Activated naive CD8-positive, alpha-beta T cell (primary cell): ENCODE measurements at regions not wholly inside any gene's neighbourhood (a gene's known extent, or its start where the extent isn't known, plus 50 kb on each side); places are given as distances from the start of the nearest gene placed in this dataset.
A peak's percentile ranks its signal among the peaks of the same experiment; 100 is the strongest.
"Not testable (repeated sequence)": the region's sequence is repeated elsewhere in the genome, so short reads cannot be mapped to it uniquely, and the experiment has no call there.

Experiments
- H3K27ac Mint-ChIP-seq: one replicate; pipeline ENCODE4 v1.8.0; 2021; ENCODE audit warnings: mixed read lengths
- H3K27me3 Mint-ChIP-seq: one replicate; pipeline ENCODE4 v1.8.0; 2021; ENCODE audit warnings: mixed read lengths
- H3K36me3 Mint-ChIP-seq: one replicate; pipeline ENCODE4 v1.8.0; 2021; ENCODE audit warnings: mixed read lengths
- H3K4me1 Mint-ChIP-seq: one replicate; pipeline ENCODE4 v1.8.0; 2021; ENCODE audit warnings: low read depth, mixed read lengths
- H3K4me3 Mint-ChIP-seq: one replicate; pipeline ENCODE4 v1.8.0; 2021; ENCODE audit warnings: mild to moderate bottlenecking, mixed read lengths
- H3K9me3 Mint-ChIP-seq: one replicate; pipeline ENCODE4 v1.8.0; 2021; ENCODE audit warnings: low read depth, mixed read lengths

GRCh38 chr5:126677121-126677520 lies 76.4 kb downstream of the PHAX start:
- no peaks in the 10 kb centered on the region for H3K9me3 Mint-ChIP-seq
- no peak overlapping the region for H3K4me3 Mint-ChIP-seq
- no peaks in the 10 kb centered on the region for H3K36me3 Mint-ChIP-seq
- H3K27me3 Mint-ChIP-seq = no peaks in the 10 kb centered on the region
- H3K27ac Mint-ChIP-seq = no peak overlapping the region
- H3K4me1 Mint-ChIP-seq = peaks cover 3% of the 10 kb centered on the region

GRCh38 chr5:126680191-126680817 lies 79.6 kb downstream of the PHAX start:
- Mint-ChIP-seq H3K9me3 (no peaks in the 10 kb centered on the region), H3K36me3 (no peaks in the 10 kb centered on the region), H3K4me3 (no peak overlapping the region), H3K27ac (no peak overlapping the region), H3K4me1 (peaks cover 14% of the 10 kb centered on the region), H3K27me3 (no peaks in the 10 kb centered on the region)

- not testable (repeated sequence) for H3K36me3 Mint-ChIP-seq, H3K4me3 Mint-ChIP-seq, H3K27me3 Mint-ChIP-seq, H3K9me3 Mint-ChIP-seq, H3K27ac Mint-ChIP-seq
- H3K4me1 Mint-ChIP-seq = peaks cover 14% of the 10 kb centered on the region
These were observed 80.6 kb downstream of the PHAX start for GRCh38 chr5:126681314-126681713.

- peaks cover 13% of the 10 kb centered on the region for H3K4me1 Mint-ChIP-seq
These were observed 81.2 kb downstream of the PHAX start for GRCh38 chr5:126681970-126682369.

GRCh38 chr5:126682856-126683255 lies 82.1 kb downstream of the PHAX start:
- Mint-ChIP-seq H3K27ac (no peak overlapping the region), H3K27me3 (no peaks in the 10 kb centered on the region)

More at GRCh38 chr5:126681970-126682369, 81.2 kb downstream of the PHAX start:
- Mint-ChIP-seq H3K9me3 (no peaks in the 10 kb centered on the region), H3K27me3 (no peaks in the 10 kb centered on the region), H3K27ac (no peak overlapping the region), H3K4me3 (no peak overlapping the region), H3K36me3 (no peaks in the 10 kb centered on the region)

GRCh38 chr5:126683912-126684311 lies 83.2 kb downstream of the PHAX start:
- H3K27ac Mint-ChIP-seq = no peak overlapping the region
- no peaks in the 10 kb centered on the region for H3K36me3 Mint-ChIP-seq
- no peak overlapping the region for H3K4me3 Mint-ChIP-seq
- no peaks in the 10 kb centered on the region for H3K9me3 Mint-ChIP-seq
- peaks cover 13% of the 10 kb centered on the region for H3K4me1 Mint-ChIP-seq
- H3K27me3 Mint-ChIP-seq = no peaks in the 10 kb centered on the region

More at GRCh38 chr5:126682856-126683255, 82.1 kb downstream of the PHAX start:
- Mint-ChIP-seq H3K4me3 (no peak overlapping the region), H3K36me3 (no peaks in the 10 kb centered on the region), H3K4me1 (peaks cover 13% of the 10 kb centered on the region), H3K9me3 (no peaks in the 10 kb centered on the region)

GRCh38 chr5:126684656-126685442 lies 84.1 kb downstream of the PHAX start:
- H3K27ac Mint-ChIP-seq = peak overlapping the region; percentile 90
- not testable (repeated sequence) for H3K36me3 Mint-ChIP-seq, H3K9me3 Mint-ChIP-seq, H3K27me3 Mint-ChIP-seq
- peaks cover 20% of the 10 kb centered on the region for H3K4me1 Mint-ChIP-seq
- peak overlapping the region; percentile 56 for H3K4me3 Mint-ChIP-seq

GRCh38 chr5:126686451-126687126 lies 85.8 kb downstream of the PHAX start:
- Mint-ChIP-seq H3K27ac (no peak overlapping the region), H3K27me3 (no peaks in the 10 kb centered on the region), H3K4me1 (peaks cover 20% of the 10 kb centered on the region), H3K4me3 (no peak overlapping the region), H3K36me3 (no peaks in the 10 kb centered on the region), H3K9me3 (no peaks in the 10 kb centered on the region)

GRCh38 chr5:126692971-126693370 lies 84.0 kb upstream of the LMNB1 start:
- Mint-ChIP-seq H3K9me3 (no peaks in the 10 kb centered on the region), H3K4me1 (peaks cover 13% of the 10 kb centered on the region), H3K4me3 (no peak overlapping the region), H3K27ac (no peak overlapping the region), H3K36me3 (no peaks in the 10 kb centered on the region), H3K27me3 (no peaks in the 10 kb centered on the region)

- H3K27ac Mint-ChIP-seq = no peak overlapping the region
- H3K9me3 Mint-ChIP-seq = no peaks in the 10 kb centered on the region
- H3K4me1 Mint-ChIP-seq = peaks cover 13% of the 10 kb centered on the region
- no peaks in the 10 kb centered on the region for H3K27me3 Mint-ChIP-seq
- H3K4me3 Mint-ChIP-seq = no peak overlapping the region
- no peaks in the 10 kb centered on the region for H3K36me3 Mint-ChIP-seq
These were observed 83.1 kb upstream of the LMNB1 start for GRCh38 chr5:126693806-126694205.

GRCh38 chr5:126694403-126694802 lies 82.5 kb upstream of the LMNB1 start:
- H3K27ac Mint-ChIP-seq = no peak overlapping the region
- no peak overlapping the region for H3K4me3 Mint-ChIP-seq

GRCh38 chr5:126695091-126695490 lies 81.8 kb upstream of the LMNB1 start:
- Mint-ChIP-seq H3K4me1 (peaks cover 7% of the 10 kb centered on the region), H3K27me3 (no peaks in the 10 kb centered on the region), H3K9me3 (no peaks in the 10 kb centered on the region), H3K36me3 (no peaks in the 10 kb centered on the region), H3K27ac (no peak overlapping the region), H3K4me3 (no peak overlapping the region)

More at GRCh38 chr5:126694403-126694802, 82.5 kb upstream of the LMNB1 start:
- Mint-ChIP-seq H3K4me1 (peaks cover 9% of the 10 kb centered on the region), H3K36me3 (no peaks in the 10 kb centered on the region), H3K9me3 (no peaks in the 10 kb centered on the region), H3K27me3 (no peaks in the 10 kb centered on the region)

GRCh38 chr5:126707080-126707479 lies 69.9 kb upstream of the LMNB1 start:
- Mint-ChIP-seq H3K27me3 (no peaks in the 10 kb centered on the region), H3K4me1 (no peaks in the 10 kb centered on the region), H3K4me3 (no peak overlapping the region), H3K36me3 (no peaks in the 10 kb centered on the region), H3K27ac (no peak overlapping the region), H3K9me3 (no peaks in the 10 kb centered on the region)

GRCh38 chr5:126715765-126716164 lies 61.2 kb upstream of the LMNB1 start:
- Mint-ChIP-seq H3K4me1 (no peaks in the 10 kb centered on the region), H3K36me3 (no peaks in the 10 kb centered on the region), H3K27me3 (no peaks in the 10 kb centered on the region), H3K9me3 (no peaks in the 10 kb centered on the region), H3K27ac (no peak overlapping the region), H3K4me3 (no peak overlapping the region)

- no peak overlapping the region for H3K27ac Mint-ChIP-seq
- no peak overlapping the region for H3K4me3 Mint-ChIP-seq
- H3K4me1 Mint-ChIP-seq = no peaks in the 10 kb centered on the region
- no peaks in the 10 kb centered on the region for H3K27me3 Mint-ChIP-seq
- H3K36me3 Mint-ChIP-seq = no peaks in the 10 kb centered on the region
- H3K9me3 Mint-ChIP-seq = no peaks in the 10 kb centered on the region
These were observed 60.1 kb upstream of the LMNB1 start for GRCh38 chr5:126716861-126717260.
